ENCODE measurements at regions not wholly inside any gene's neighbourhood (a gene's known extent, or its start where the extent isn't known, plus 50 kb on each side); places are given as distances from the start of the nearest gene placed in this dataset.

GRCh38 chr4:180423712-180424057 lies 1819.5 kb upstream of the TENM3 start:
- WGBS, 2 donors, result 76 to 81% methylated on average over 4 of the region's 4 CpGs
- no peak for DNase-seq (ENCODE audit: low spot score in 2 of 2)
- TF ChIP-seq POLR2A (IDR thresholded peaks at IDR 0.05), result no peak
- intact Hi-C loops (cut with DNase I; ENCODE audit: low total_unique reads), result no loop called here
- H3K4me3 ChIP-seq (ENCODE audit: low read depth, poor library complexity, severe bottlenecking), result no peak overlapping the region

- intact Hi-C loops (cut with DNase I; ENCODE audit: low total_unique reads), result no loop called here
- TF ChIP-seq POLR2A (IDR thresholded peaks at IDR 0.05) (no peak), CTCF (IDR thresholded peaks at IDR 0.05) (no peak)
- DNase-seq (ENCODE audit: low spot score in 2 of 2), result no peak
- WGBS, 2 donors, result 84 to 92% methylated on average over 3 of the region's 3 CpGs
- H3K4me3 ChIP-seq (ENCODE audit: low read depth, poor library complexity, severe bottlenecking), result no peak overlapping the region
Observed at GRCh38 chr4:180426938-180427337, 1816.3 kb upstream of the TENM3 start.

DNA sequence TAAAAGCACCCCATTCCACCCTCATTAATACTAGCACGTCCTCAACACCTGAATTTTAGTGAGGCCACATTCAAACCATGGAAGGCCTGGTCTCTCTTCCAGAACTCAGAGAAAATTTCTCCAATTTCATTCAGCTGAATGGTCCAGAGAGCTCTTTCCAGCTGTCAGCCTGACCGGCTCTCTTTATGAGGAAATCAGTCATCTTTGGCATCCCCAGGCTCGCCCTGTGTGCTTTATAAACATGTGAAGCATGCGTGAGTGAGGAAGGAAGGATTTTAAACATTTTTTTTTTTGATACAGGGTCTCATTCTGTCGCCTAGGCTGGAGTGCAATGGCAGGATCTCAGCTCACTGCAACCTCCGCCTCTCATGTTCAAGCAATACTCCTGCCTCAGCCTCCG lies 1812.9 kb upstream of the TENM3 start:
- H3K4me3 ChIP-seq (ENCODE audit: low read depth, poor library complexity, severe bottlenecking), result no peak overlapping the region
- WGBS, 2 donors, result 86 to 88% methylated on average over 7 of the region's 7 CpGs
- intact Hi-C loops (cut with DNase I; ENCODE audit: low total_unique reads), result no loop called here
- no peak for DNase-seq (ENCODE audit: low spot score in 2 of 2)
- TF ChIP-seq CTCF (IDR thresholded peaks at IDR 0.05) (no peak), POLR2A (IDR thresholded peaks at IDR 0.05) (no peak)

- 9 to 12% methylated on average over 3 of the region's 3 CpGs for WGBS, 2 donors
Observed at GRCh38 chr4:180434131-180434895, 1808.9 kb upstream of the TENM3 start.

DNA sequence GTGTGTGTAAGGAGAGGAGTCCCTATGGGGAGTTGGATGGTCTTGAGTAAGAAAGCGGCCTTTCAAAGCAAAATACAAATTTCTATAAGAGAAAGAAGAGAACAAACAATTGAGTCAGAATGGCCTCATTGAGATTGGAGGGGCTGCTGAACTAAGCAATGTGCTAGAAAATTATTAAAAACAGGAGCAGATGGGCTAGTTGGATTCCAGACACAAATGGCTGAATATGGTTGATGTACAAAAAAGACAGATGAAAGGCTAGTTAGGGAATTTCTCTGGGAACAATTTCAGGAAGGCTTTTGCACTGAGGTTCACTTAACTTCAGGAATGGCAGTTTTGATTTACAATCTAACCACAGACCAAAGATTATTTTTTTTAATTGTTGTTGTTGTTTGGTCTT lies 1806.8 kb upstream of the TENM3 start:
- DNase-seq (ENCODE audit: low spot score in 2 of 2), result no peak
- intact Hi-C loops (cut with DNase I; ENCODE audit: low total_unique reads), result no loop called here
- TF ChIP-seq CTCF (IDR thresholded peaks at IDR 0.05) (no peak), POLR2A (IDR thresholded peaks at IDR 0.05) (no peak)
- H3K4me3 ChIP-seq (ENCODE audit: low read depth, poor library complexity, severe bottlenecking), result no peak overlapping the region
- 85 to 88% methylated on average over 1 of the region's 1 CpG for WGBS, 2 donors

More at GRCh38 chr4:180434131-180434895, 1808.9 kb upstream of the TENM3 start:
- H3K4me3 ChIP-seq (ENCODE audit: low read depth, poor library complexity, severe bottlenecking), result no peak overlapping the region
- TF ChIP-seq CTCF (IDR thresholded peaks at IDR 0.05) (no peak), POLR2A (IDR thresholded peaks at IDR 0.05) (no peak)
- intact Hi-C loops (cut with DNase I; ENCODE audit: low total_unique reads), result no loop called here
- DNase-seq (ENCODE audit: low spot score in 2 of 2), result no peak

GRCh38 chr4:180437601-180438000 lies 1805.6 kb upstream of the TENM3 start:
- 67 to 71% methylated on average over 5 of the region's 5 CpGs for WGBS, 2 donors
- TF ChIP-seq CTCF (IDR thresholded peaks at IDR 0.05), result no peak
- TF ChIP-seq POLR2A (IDR thresholded peaks at IDR 0.05), result no peak
- intact Hi-C loops (cut with DNase I; ENCODE audit: low total_unique reads), result no loop called here
- DNase-seq (ENCODE audit: low spot score in 2 of 2), result no peak
- H3K4me3 ChIP-seq (ENCODE audit: low read depth, poor library complexity, severe bottlenecking), result no peak overlapping the region
